B cell (primary cell): ENCODE measurements at regions not wholly inside any gene's neighbourhood (a gene's known extent, or its start where the extent isn't known, plus 50 kb on each side); places are given as distances from the start of the nearest gene placed in this dataset.

Experiments used
- ATAC-seq: fragments of 200-7000 bp; cut with Tn5 transposase; one replicate; pipeline ENCODE4 v1.10.0; 2021; ENCODE audit warnings: low read depth, mild to moderate bottlenecking, moderate number of reproducible peaks, moderate library complexity
- CTCF ChIA-PET: fragments of 350-600 bp; sonication (Branson Sonifier 250); formaldehyde crosslinking; loops from one replicate; lab custom pipeline; 2021; ENCODE audit warnings: antibody characterized with exemption, inconsistent platforms; lab: Charles Lee
- POLR2A ChIA-PET: fragments of 350-600 bp; sonication (Branson Sonifier 250); formaldehyde crosslinking; loops from one replicate; lab custom pipeline; 2021; ENCODE audit warnings: antibody characterized with exemption; lab: Charles Lee
- DNase-seq: peaks from one replicate; pipeline ENCODE4 v3.0.0; 2013
- H2AFZ ChIP-seq: 2 replicates; pipeline ENCODE4 v1.6.1; 2012; ENCODE audit warnings: mild to moderate bottlenecking, low read depth, low read length; ENCODE audit not compliant: insufficient read depth, poor library complexity, severe bottlenecking
- H3K27ac ChIP-seq, 2 donors: 1 replicate in 1 of 2; 2 replicates in 1 of 2; pipeline ENCODE4 v1.5.1; 2012 to 2013; ENCODE audit warnings: low read length in 2 of 2, mild to moderate bottlenecking in 2 of 2, moderate library complexity in 1 of 2
- H3K27me3 ChIP-seq, 4 experiments: fragments of 200-600 bp in 1 of 4; sonication (generic) in 1 of 4; replicated peaks in 1 of 4; 1 replicate in 2 of 4; 2 replicates in 2 of 4; pipeline versions ENCODE4 v1.6.1 to v1.7.0; 2013 to 2016; ENCODE audit warnings: low read length in 3 of 4, mild to moderate bottlenecking in 2 of 4, mixed read lengths in 1 of 4, moderate library complexity in 1 of 4; ENCODE audit not compliant: insufficient read depth in 4 of 4, control insufficient read depth in 3 of 4; ENCODE audit errors: control extremely low read depth in 1 of 4
- H3K36me3 ChIP-seq, 2 experiments: replicated peaks in 1 of 2; 1 replicate in 1 of 2; 2 replicates in 1 of 2; pipeline versions ENCODE4 v1.6.1 to v1.7.1; 2013; ENCODE audit warnings: low read length in 1 of 2; ENCODE audit not compliant: insufficient read depth in 2 of 2, control insufficient read depth in 1 of 2; ENCODE audit errors: control extremely low read depth in 1 of 2, extremely low read depth in 1 of 2
- H3K4me1 ChIP-seq, 2 donors: fragments of 200-600 bp in 1 of 2; sonication (generic) in 1 of 2; 1 replicate in 1 of 2; 2 replicates in 1 of 2; pipeline versions ENCODE4 v1.5.1 to v1.6.1; 2013 to 2017; ENCODE audit warnings: low read length in 2 of 2; ENCODE audit not compliant: control insufficient read depth in 2 of 2, insufficient read depth in 2 of 2
- H3K4me2 ChIP-seq: replicated peaks from 2 replicates; pipeline ENCODE3; 2012; ENCODE audit warnings: mild to moderate bottlenecking, low read depth, low read length; ENCODE audit not compliant: poor library complexity, severe bottlenecking
- H3K4me3 ChIP-seq, 5 experiments: fragments of 200-600 bp in 1 of 5; sonication (generic) in 1 of 5; 1 replicate in 3 of 5; 2 replicates in 2 of 5; pipeline versions ENCODE4 v1.5.1 to v1.7.0; 2011 to 2016; ENCODE audit warnings: low read length in 4 of 5, mild to moderate bottlenecking in 4 of 5, low read depth in 2 of 5, control low read depth in 1 of 5, moderate library complexity in 1 of 5; ENCODE audit not compliant: insufficient read depth in 1 of 5; ENCODE audit errors: control extremely low read depth in 1 of 5, extremely low read depth in 1 of 5
- H3K79me2 ChIP-seq: fragments of 200-600 bp; sonication (generic); one replicate; pipeline ENCODE4 v1.6.0; 2016; ENCODE audit warnings: low read length; ENCODE audit not compliant: control insufficient read depth, insufficient read depth
- H3K9ac ChIP-seq: fragments of 200-600 bp; sonication (generic); 2 replicates; pipeline ENCODE4 v1.6.1; 2017; ENCODE audit warnings: mild to moderate bottlenecking, low read length, moderate library complexity
- H3K9me3 ChIP-seq, 3 donors: one replicate each; pipeline versions ENCODE4 v1.6.1 to v1.7.1; 2013; ENCODE audit warnings: low read length in 2 of 3; ENCODE audit not compliant: control insufficient read depth in 2 of 3, insufficient read depth in 1 of 3; ENCODE audit errors: control extremely low read depth in 1 of 3
- H4K20me1 ChIP-seq: 2 replicates; pipeline ENCODE4 v1.6.0; 2012; ENCODE audit warnings: mild to moderate bottlenecking, low read length; ENCODE audit not compliant: insufficient read depth, control insufficient read depth, poor library complexity, severe bottlenecking
- H3K27ac Mint-ChIP-seq: one replicate; pipeline ENCODE4 v1.8.0; 2021; ENCODE audit warnings: mixed read lengths
- H3K27me3 Mint-ChIP-seq: one replicate; pipeline ENCODE4 v1.8.0; 2021; ENCODE audit warnings: mixed read lengths
- H3K4me1 Mint-ChIP-seq: one replicate; pipeline ENCODE4 v1.8.0; 2021; ENCODE audit warnings: mixed read lengths
- H3K4me3 Mint-ChIP-seq: one replicate; pipeline ENCODE4 v1.8.0; 2021; ENCODE audit warnings: mixed read lengths
- H3K9me3 Mint-ChIP-seq: one replicate; pipeline ENCODE4 v1.8.0; 2022; ENCODE audit warnings: mixed read lengths; ENCODE audit not compliant: insufficient read depth
- EZH2 ChIP-seq: IDR thresholded peaks from 2 replicates; pipeline ENCODE4 v1.6.1; 2012; ENCODE audit warnings: borderline replicate concordance, low read depth, mild to moderate bottlenecking, moderate library complexity, low read length; ENCODE audit not compliant: insufficient read depth, poor library complexity, severe bottlenecking
- WGBS: methylation state at CpG from one replicate; pipeline ENCODE4 v1.1.5; 2013; ENCODE audit warnings: missing lambda C conversion rate; ENCODE audit not compliant: insufficient coverage; 5-methylcytosine and 5-hydroxymethylcytosine counted together
- intact Hi-C: fragments of 100-400 bp; cut with micrococcal nuclease; formaldehyde crosslinking; loops from one replicate; pipeline ENCODE4 v1.10.0; 2022
- TF ChIP-seq, protein P1 (sequence below): fragments of 200-600 bp; IDR thresholded peaks from one replicate; pipeline ENCODE4 v1.8.0; 2022; ENCODE audit warnings: antibody characterized with exemption, mild to moderate bottlenecking

DNA sequence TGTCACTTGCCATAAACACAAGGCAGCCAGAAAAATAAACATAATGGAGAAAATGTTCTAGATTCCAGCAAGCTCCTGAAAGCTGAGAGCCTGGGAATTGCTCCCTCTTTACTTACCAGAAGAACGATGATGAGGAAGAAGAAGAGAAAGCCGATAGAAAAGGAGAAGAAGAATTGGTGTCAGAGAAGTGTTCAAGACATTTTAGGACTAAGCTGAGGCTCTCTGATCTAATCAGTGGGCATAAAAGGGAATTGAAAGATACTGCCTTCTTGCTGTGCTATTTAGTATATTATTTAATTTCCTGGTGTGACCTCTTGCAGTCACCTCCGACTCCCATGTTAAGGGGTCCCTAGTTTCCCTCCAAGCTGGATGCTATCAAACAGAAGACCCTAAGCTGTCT is 316.6 kb upstream of the JARID2 start:
- Mint-ChIP-seq H3K27ac (no peak overlapping the region), H3K4me3 (no peak overlapping the region), H3K4me1 (peaks cover 7% of the 10 kb centered on the region), H3K9me3 (no peaks in the 10 kb centered on the region), H3K27me3 (no peaks in the 10 kb centered on the region)
- no peak overlapping the region for H3K9ac ChIP-seq
- H3K4me2 ChIP-seq = peak overlapping the region; percentile 37
- WGBS = no CpG with 5 or more reads among the region's 3 CpGs
- ATAC-seq (no peak), DNase-seq (no peak)
- no peaks in the 10 kb centered on the region for H3K36me3 ChIP-seq
- H2AFZ ChIP-seq = peak overlapping the region; percentile 0
- H3K4me1 ChIP-seq = peaks cover 0 to 7% of the 10 kb centered on the region in 2 donors
- no peaks in the 10 kb centered on the region for H3K79me2 ChIP-seq
- no peaks in the 10 kb centered on the region for H4K20me1 ChIP-seq
- no peak overlapping the region for H3K27ac ChIP-seq
- TF ChIP-seq, protein P1, sequence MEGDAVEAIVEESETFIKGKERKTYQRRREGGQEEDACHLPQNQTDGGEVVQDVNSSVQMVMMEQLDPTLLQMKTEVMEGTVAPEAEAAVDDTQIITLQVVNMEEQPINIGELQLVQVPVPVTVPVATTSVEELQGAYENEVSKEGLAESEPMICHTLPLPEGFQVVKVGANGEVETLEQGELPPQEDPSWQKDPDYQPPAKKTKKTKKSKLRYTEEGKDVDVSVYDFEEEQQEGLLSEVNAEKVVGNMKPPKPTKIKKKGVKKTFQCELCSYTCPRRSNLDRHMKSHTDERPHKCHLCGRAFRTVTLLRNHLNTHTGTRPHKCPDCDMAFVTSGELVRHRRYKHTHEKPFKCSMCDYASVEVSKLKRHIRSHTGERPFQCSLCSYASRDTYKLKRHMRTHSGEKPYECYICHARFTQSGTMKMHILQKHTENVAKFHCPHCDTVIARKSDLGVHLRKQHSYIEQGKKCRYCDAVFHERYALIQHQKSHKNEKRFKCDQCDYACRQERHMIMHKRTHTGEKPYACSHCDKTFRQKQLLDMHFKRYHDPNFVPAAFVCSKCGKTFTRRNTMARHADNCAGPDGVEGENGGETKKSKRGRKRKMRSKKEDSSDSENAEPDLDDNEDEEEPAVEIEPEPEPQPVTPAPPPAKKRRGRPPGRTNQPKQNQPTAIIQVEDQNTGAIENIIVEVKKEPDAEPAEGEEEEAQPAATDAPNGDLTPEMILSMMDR = no peak
- no peak for TF ChIP-seq EZH2
- no peak overlapping the region for H3K4me3 ChIP-seq
- H3K9me3 ChIP-seq = no peaks in the 10 kb centered on the region
- intact Hi-C loops = no loop called here
- ChIA-PET CTCF (no interaction called here), POLR2A (interaction anchor here (0.5 kb wide), 1 partner anchor 11 kb away, joined by 5 read pairs; no protein-coding TSS in a partner anchor)
- no peaks in the 10 kb centered on the region for H3K27me3 ChIP-seq

DNA sequence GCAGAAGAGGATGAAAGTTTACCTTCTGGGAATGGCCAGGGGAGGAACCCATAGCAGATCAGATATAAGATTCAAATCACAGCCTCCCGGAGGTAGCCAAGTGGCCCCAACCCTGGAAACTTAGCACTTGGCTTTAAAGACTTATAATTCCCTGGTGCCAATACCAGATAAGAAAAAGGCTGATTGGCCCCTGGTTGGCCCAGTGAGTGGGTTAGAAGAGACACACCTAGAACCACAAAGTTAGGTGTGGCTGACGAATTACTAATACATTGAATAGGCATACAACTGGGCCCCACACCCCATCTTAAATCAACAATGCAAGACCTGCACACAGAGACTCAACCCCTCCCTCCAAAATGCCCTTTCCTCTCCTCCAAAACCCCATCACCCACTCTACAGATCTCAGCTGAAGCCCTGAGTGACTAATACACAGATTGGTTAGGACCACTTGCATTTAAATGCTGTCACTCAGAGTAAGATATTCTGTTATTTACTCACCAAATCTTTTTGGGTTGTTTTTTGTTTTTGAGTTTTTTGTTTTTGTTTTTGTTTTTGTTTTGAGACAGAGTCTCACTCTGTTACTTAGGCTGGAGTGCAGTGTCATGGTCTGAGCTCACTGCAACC is 315.4 kb upstream of the JARID2 start:
- WGBS = 100% methylated on average over 1 of the region's 2 CpGs
- Mint-ChIP-seq H3K4me1 (peaks cover 7% of the 10 kb centered on the region), H3K27ac (no peak overlapping the region), H3K4me3 (no peak overlapping the region), H3K27me3 (no peaks in the 10 kb centered on the region), H3K9me3 (no peaks in the 10 kb centered on the region)
- H3K27ac ChIP-seq = no peak overlapping the region
- H3K79me2 ChIP-seq = no peaks in the 10 kb centered on the region
- H3K4me2 ChIP-seq = no peak overlapping the region
- ChIA-PET CTCF (interaction anchor here (0.9 kb wide), 1 partner anchor 141 kb away, joined by 3 read pairs; no protein-coding TSS in a partner anchor), POLR2A (no interaction called here)
- no peaks in the 10 kb centered on the region for H3K9me3 ChIP-seq
- no peaks in the 10 kb centered on the region for H3K27me3 ChIP-seq
- H3K4me1 ChIP-seq = peaks cover 0 to 7% of the 10 kb centered on the region in 2 donors
- no peak for DNase-seq
- H3K4me3 ChIP-seq = no peak overlapping the region
- ATAC-seq = no peak
- no peaks in the 10 kb centered on the region for H3K36me3 ChIP-seq
- TF ChIP-seq, protein P1 = no peak
- TF ChIP-seq EZH2 = no peak
- H3K9ac ChIP-seq = no peak overlapping the region
- intact Hi-C loops = no loop called here
- no peak overlapping the region for H2AFZ ChIP-seq
- no peaks in the 10 kb centered on the region for H4K20me1 ChIP-seq
